ENCODE measurements at regions not wholly inside any gene's neighbourhood (a gene's known extent, or its start where the extent isn't known, plus 50 kb on each side); places are given as distances from the start of the nearest gene placed in this dataset.

- no peak overlapping the region for H3K4me3 ChIP-seq (ENCODE audit: low read length)
- TF ChIP-seq EP300 (conservative IDR thresholded peaks at IDR 0.05; ENCODE audit: poor library complexity, severe bottlenecking): no peak
- no peak for TF ChIP-seq TAF1 (IDR thresholded peaks at IDR 0.05; ENCODE audit: low read depth)
- no peak for TF ChIP-seq MXI1 (conservative IDR thresholded peaks at IDR 0.05; ENCODE audit: poor library complexity, severe bottlenecking)
- no peak for TF ChIP-seq CTCF (IDR thresholded peaks at IDR 0.05; ENCODE audit: poor library complexity, severe bottlenecking)
- no peak for TF ChIP-seq EZH2 (IDR thresholded peaks at IDR 0.05; ENCODE audit: borderline replicate concordance, insufficient read depth, low read length, poor library complexity, severe bottlenecking)
- TF ChIP-seq SMC3 (conservative IDR thresholded peaks at IDR 0.05; ENCODE audit: poor library complexity): no peak
- TF ChIP-seq POLR2AphosphoS5 (IDR thresholded peaks at IDR 0.05): no peak
- no peak for TF ChIP-seq RAD21 (conservative IDR thresholded peaks at IDR 0.05)
- TF ChIP-seq, protein P1, sequence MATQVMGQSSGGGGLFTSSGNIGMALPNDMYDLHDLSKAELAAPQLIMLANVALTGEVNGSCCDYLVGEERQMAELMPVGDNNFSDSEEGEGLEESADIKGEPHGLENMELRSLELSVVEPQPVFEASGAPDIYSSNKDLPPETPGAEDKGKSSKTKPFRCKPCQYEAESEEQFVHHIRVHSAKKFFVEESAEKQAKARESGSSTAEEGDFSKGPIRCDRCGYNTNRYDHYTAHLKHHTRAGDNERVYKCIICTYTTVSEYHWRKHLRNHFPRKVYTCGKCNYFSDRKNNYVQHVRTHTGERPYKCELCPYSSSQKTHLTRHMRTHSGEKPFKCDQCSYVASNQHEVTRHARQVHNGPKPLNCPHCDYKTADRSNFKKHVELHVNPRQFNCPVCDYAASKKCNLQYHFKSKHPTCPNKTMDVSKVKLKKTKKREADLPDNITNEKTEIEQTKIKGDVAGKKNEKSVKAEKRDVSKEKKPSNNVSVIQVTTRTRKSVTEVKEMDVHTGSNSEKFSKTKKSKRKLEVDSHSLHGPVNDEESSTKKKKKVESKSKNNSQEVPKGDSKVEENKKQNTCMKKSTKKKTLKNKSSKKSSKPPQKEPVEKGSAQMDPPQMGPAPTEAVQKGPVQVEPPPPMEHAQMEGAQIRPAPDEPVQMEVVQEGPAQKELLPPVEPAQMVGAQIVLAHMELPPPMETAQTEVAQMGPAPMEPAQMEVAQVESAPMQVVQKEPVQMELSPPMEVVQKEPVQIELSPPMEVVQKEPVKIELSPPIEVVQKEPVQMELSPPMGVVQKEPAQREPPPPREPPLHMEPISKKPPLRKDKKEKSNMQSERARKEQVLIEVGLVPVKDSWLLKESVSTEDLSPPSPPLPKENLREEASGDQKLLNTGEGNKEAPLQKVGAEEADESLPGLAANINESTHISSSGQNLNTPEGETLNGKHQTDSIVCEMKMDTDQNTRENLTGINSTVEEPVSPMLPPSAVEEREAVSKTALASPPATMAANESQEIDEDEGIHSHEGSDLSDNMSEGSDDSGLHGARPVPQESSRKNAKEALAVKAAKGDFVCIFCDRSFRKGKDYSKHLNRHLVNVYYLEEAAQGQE (IDR thresholded peaks at IDR 0.05; ENCODE audit: borderline replicate concordance): no peak
- H3K36me3 ChIP-seq (ENCODE audit: insufficient read depth, low read length): no peaks in the 10 kb centered on the region
- H3K4me2 ChIP-seq (ENCODE audit: low read length): no peak overlapping the region
- no peaks in the 10 kb centered on the region for H4K20me1 ChIP-seq (ENCODE audit: insufficient read depth)
- H3F3A ChIP-seq (ENCODE audit: insufficient read depth, low read length, poor library complexity, severe bottlenecking): no peaks in the 10 kb centered on the region
- H3K27me3 ChIP-seq (ENCODE audit: insufficient read depth, low read depth, low read length): no peaks in the 10 kb centered on the region
- H3K79me2 ChIP-seq (replicated peaks; ENCODE audit: insufficient read depth, low read length): no peaks in the 10 kb centered on the region
- H3K27ac ChIP-seq (ENCODE audit: low read length): no peak overlapping the region
- no peaks in the 10 kb centered on the region for H3K9me3 ChIP-seq (ENCODE audit: low read length)
- H3K9ac ChIP-seq (ENCODE audit: low read length): no peak overlapping the region
- no peaks in the 10 kb centered on the region for H3K9me2 ChIP-seq (ENCODE audit: insufficient read depth, low read length)
- H2AFZ ChIP-seq (ENCODE audit: low read depth, low read length): no peak overlapping the region
Observed at GRCh38 chr10:128814782-128815181, 652.3 kb upstream of the MGMT start.

- no peaks in the 10 kb centered on the region for H3K9me2 ChIP-seq (ENCODE audit: insufficient read depth, low read length)
- no peaks in the 10 kb centered on the region for H3K36me3 ChIP-seq (ENCODE audit: insufficient read depth, low read length)
- H3F3A ChIP-seq (ENCODE audit: insufficient read depth, low read length, poor library complexity, severe bottlenecking): no peaks in the 10 kb centered on the region
- H3K79me2 ChIP-seq (replicated peaks; ENCODE audit: insufficient read depth, low read length): no peaks in the 10 kb centered on the region
- H3K4me2 ChIP-seq (ENCODE audit: low read length): no peak overlapping the region
- no peak overlapping the region for H3K9ac ChIP-seq (ENCODE audit: low read length)
- TF ChIP-seq EP300 (conservative IDR thresholded peaks at IDR 0.05; ENCODE audit: poor library complexity, severe bottlenecking) (no peak), RAD21 (conservative IDR thresholded peaks at IDR 0.05) (no peak), POLR2AphosphoS5 (IDR thresholded peaks at IDR 0.05) (no peak), SMC3 (conservative IDR thresholded peaks at IDR 0.05; ENCODE audit: poor library complexity) (no peak)
- TF ChIP-seq, protein P1 (IDR thresholded peaks at IDR 0.05; ENCODE audit: borderline replicate concordance): no peak
- no peaks in the 10 kb centered on the region for H3K9me3 ChIP-seq (ENCODE audit: low read length)
- no peak overlapping the region for H3K4me3 ChIP-seq (ENCODE audit: low read length)
- no peaks in the 10 kb centered on the region for H3K27me3 ChIP-seq (ENCODE audit: insufficient read depth, low read depth, low read length)
- H4K20me1 ChIP-seq (ENCODE audit: insufficient read depth): no peaks in the 10 kb centered on the region
- no peak overlapping the region for H3K27ac ChIP-seq (ENCODE audit: low read length)
- no peak overlapping the region for H2AFZ ChIP-seq (ENCODE audit: low read depth, low read length)
Observed at GRCh38 chr10:128816726-128817125, 650.3 kb upstream of the MGMT start.
